Iris pigment epithelial cell (primary cell): ENCODE measurements at regions not wholly inside any gene's neighbourhood (a gene's known extent, or its start where the extent isn't known, plus 50 kb on each side); places are given as distances from the start of the nearest gene placed in this dataset.

Experiments used
- DNase-seq: peaks from one replicate; pipeline ENCODE4 v3.0.0-alpha.2; 2011; ENCODE audit warnings: low read depth

DNA sequence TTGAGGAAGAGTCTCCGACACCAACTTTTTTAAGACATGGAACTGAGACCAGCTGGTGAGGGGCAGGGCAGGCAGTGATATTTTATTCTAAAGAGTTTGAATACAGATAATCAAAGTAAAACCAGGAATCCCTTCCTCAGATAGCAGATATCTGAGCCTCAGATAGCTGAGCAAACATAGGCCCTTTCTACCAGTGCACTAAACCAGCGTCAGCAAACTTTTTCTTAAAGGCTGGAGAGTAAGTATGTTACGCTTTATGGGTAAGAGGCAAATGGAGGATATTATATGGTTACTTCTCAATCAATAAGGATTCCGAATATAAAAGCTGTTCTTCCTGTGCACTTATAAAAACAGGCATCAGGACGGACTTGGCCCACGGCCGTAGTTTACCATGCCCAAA is 73.9 kb downstream of the WNT5A start:
- no peak for DNase-seq

DNA sequence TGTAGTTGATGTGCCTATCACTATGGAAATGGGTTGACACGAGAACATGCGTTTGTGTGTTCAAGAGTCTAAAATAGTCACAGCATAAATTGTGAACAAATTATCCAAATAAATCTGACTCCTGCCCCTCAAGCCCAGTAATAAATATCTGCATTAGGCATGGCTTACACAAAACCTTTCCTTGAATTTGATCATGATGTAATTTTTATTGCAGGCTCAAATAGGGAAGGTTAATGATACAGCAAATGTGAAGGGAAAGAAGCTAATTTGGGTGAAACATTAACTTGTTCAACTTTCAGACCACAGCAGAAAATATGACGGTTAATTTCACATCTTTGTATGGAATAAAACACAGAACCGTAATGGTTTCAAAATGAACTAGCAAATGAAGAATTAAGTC is 74.6 kb downstream of the WNT5A start:
- DNase-seq, result no peak

DNA sequence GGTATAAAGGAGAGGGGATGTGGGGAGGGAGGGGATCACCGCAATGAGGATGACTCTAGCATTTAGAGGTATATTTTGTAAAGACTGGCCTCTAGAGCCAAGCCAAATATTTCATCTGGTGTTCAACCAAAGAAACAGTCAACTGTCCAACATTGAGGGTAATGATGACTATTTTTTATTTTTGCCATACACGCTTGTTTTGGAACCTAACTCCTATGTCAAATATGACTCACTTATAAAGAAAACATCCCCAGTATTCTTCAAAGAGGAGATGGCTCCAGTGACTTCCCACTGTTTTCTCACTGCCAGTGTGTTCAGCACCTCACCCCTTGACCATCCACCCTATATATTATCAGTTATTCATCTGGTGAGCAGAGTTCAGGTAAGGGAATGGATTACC is 77.3 kb downstream of the WNT5A start:
- no peak for DNase-seq

DNA sequence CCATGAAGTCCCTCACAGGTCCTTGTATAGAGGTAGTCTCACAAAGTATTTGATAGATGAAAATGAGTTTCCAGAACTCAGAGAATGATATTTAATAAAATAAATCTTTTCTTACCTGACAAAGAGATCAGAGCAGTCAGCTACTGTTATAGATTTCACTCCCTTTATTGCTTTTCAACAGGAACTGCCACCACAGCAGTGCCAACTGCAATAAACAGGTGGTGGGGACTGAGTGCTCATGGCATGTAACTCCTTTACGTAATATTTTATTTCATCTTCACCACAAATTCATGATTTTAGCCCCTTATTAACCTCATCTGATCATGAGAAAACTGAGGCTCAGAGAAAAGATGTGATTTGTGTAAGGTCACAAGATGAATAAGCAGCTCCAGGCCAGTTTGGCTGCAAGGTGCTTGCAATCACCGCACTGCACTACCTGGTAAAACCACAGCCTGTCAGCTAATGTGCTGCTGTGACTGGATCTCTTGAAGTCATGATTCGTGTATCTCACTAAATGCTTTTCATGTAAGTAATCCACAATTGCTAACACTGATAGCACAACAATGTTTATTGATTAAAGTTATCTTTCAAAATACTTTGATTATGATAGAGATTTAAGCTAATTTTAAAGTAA is 78.8 kb downstream of the WNT5A start:
- no peak for DNase-seq

DNA sequence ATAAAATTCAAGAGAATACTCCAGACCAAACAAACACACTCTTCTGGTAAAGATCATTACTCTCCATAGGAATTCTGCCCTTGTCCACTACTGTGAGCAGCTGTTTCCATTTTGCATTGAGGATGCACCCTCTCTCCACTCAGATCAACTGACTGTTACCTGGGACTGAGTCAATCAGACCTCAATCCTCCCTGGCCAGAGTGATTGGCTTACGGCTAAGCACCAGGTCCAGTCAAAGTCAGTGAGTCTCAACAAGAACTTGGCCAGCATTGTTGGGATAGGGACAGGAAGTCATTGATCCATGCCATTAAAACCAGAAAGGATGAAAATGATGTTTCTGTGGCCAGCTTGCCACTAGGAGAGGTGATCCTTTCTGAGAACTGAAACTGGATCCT is 79.7 kb downstream of the WNT5A start:
- DNase-seq, result no peak

DNA sequence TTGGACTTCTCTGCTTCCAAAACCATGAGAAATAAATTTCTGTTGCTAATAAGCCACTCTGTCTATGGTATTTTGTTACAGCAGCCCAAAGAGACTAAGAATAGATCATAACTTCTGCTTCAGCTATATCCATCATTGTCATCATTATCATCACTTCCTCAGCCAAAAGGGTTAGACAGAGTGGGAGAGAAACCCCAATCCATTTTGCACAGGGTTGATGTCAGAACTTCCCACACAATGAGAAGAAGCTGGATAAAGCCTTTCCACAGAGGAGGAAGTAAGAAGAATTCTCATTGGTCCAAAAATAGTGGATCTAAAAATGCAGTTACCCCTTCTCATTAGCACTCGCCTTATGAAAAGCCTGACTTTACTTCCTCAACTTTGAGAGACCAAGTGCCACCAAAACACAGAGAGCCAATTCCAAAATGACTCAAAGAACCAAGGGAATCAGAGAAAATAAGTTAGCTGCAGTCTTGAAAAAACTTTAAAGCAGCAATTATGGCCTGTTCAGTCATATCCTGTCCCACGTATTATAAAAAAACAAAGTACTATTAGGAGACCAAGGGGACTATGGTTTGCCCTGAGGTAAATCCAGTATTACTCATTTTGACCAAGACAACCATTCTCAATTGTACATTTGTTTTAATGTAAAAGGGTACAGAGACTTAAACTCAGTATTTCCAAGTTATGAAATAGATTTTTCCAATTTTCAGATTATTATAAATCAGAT is 80.2 kb downstream of the WNT5A start:
- no peak for DNase-seq

DNA sequence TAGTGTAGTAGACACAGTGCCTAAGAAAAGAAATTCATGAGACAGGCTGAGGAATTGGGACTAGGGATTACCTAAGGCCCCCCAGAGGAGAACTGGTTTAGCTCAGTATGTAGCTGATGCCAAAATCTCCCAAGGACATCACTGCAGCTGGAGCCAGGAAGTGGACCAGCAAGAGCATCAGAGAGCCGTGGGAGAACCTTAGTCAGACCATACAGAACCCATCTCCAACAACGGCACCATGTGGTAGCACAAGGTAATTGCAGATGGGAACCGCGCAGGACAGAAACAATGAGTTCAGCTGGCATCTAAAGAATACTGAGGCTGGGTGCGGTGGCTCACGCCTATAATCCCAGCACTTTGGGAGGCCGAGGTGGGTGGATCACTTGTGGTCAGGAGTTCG is 81.7 kb downstream of the WNT5A start:
- DNase-seq, result peak; percentile 28

DNA sequence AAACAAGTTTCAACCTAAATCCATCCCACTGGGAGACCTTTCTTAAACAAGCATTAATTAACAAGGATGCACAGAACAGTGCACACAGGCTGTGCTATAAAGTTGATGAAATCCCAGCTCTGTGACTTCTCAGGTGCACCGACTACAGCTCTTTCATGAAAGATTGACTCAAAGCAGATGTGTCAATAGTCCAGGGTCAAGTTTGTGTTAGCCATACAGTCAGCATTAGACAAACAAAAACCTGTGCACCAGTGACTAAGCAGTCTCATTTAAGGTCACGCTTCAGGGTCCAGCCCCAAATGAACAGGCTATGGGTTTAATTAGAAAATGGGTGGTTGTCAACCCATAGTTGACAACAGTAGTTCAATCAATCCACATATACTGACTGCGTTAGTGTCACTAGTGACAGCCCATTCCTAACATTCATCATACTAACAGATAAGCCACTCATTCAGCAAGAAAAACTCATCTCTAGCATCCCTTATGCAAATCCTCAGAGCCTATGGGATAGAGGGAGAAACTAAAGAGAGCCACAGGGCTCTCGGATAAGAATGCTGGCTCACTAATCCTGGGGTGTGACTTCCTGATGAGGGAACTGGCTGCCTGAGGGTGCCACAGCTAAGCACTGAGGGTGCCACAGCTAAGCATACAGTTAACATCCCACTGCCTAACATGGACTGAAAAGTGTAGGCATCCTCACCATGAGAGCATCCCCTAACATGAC is 84.1 kb downstream of the WNT5A start:
- DNase-seq, result peak; percentile 8

DNA sequence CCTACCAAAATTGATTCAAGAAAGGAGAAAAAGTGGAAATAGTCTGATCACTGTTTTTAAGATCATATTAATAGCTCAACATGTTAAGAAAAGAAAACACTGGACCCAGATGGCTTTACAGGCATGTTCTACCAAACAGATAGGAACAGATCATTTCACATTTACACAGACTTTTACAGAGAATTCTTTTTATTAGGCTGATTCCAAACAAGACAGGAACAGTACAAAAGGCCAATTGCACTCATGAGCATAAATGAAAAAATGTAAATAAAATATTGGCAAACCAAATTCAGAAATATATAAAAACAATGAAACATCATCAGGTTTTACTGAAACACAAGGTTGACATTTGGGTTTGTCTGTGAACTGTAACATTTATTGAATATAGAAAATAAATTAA is 106.5 kb downstream of the WNT5A start:
- DNase-seq, result no peak

DNA sequence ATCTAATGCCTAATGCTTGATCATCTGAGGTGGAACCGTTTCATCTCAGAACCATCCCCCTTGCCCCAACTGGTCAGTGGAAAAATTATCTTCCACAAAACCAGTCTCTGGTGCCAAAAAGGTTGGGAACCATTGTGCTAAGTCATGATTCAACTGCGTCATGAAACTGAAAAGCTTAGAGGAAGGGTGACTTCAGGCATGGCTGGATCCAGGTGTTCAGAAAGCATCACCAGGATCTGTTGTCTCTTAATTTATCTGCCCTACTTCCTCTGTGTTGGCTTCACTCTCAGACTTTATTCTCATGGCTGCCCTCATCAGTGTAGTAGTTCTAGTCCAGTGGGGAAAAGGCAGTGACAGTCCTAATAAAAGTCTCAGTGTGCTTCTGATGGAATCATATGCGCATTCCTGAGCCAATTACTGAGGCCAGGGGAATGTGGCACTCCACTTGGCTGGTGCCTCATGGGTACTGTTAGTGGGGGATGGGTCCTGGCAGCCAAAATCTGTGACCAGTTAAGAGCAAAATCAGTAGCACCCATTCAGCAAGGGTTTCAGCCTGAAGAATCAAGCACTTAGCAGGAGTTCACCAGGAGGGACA is 110.3 kb downstream of the WNT5A start:
- DNase-seq, result no peak

DNA sequence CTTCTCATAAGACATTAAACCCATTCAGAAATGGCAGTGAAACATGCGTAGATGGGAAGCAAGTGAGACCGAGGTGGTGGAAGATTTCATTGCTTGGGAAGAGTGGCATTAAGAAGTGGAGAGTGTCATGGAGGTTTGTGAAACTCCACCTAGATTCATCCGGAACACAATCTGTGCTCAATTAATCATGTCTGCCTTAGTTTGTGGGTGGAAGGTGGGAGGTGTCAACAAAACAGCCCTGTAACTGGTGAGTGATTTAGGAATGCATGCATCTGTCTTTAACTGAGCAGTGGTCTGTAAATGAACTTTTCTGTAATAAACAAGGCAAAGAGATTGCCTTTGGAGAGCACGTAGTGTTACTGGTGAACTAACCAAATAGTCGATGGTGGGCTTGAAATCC is 113.7 kb downstream of the WNT5A start:
- DNase-seq, result no peak

DNA sequence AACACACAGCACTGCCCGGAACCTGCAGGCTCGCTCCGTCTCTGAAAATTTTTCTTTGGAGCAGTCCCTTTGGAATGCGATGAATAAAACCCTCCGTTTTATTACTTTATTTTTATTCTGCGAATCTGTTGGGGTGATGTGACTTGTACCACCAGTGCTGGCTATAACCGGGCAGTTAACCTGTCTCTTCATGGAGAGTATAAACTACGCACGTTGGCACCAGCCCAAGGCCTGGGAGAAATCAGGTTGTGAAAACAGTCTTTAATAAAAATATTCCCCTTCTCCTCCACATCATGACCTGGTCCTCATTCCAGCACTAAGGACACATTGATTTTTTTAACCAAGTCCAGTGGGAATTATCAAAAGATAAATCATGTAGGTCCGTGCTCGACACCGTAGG is 116.8 kb downstream of the WNT5A start:
- no peak for DNase-seq

DNA sequence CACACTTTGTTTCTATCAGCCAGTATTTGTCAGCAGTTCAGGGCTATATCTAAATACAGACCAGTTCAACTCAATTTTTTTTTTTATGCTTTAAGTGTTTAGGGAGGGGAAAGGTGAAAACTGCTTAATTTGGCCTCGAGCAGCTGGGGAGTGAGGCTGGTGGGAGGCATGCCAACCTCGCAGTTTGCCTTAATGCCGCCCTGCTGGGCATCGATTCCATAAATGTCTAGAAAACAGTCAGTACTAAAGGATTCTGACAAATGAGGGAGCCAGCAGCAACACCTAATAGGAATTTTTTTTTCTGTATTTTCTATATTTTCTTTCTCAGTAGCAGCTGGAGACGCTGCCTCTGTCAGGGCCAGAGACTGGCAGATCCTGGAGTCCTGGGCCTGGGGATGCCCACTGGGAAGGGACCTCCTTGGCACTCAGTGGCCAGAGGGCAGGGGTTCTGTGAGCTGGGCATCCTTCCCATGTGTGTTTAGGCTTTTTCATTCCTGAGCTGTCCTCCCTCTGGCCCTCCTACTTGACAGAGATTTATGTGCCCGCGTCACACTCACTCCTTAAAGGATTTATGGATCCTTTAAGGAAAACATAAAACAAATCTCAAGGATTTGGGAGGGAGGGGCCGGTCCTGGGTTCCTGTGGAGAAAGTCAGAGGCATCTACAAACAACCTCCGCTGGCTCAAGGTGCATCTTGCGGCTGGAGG is 117.8 kb downstream of the WNT5A start:
- DNase-seq, result no peak

DNA sequence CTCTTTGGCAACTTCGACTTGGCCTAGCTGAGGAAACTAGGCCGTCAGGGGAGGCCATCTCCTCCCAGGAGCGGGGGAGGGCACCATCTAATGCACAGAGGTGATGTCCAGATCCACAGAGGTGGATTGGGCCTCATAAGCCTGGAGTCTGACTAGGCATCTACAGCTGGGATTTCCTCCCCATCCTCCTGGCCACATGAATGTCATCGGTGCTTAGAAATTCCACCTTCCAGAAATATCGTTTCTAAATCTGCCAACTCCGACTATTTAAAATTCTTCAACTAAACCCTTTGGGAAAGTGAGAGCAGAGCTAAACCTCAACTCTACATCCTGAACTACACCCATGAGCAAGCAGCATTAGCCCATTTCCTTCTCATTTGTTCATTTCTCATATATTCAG is 118.7 kb downstream of the WNT5A start:
- no peak for DNase-seq

DNA sequence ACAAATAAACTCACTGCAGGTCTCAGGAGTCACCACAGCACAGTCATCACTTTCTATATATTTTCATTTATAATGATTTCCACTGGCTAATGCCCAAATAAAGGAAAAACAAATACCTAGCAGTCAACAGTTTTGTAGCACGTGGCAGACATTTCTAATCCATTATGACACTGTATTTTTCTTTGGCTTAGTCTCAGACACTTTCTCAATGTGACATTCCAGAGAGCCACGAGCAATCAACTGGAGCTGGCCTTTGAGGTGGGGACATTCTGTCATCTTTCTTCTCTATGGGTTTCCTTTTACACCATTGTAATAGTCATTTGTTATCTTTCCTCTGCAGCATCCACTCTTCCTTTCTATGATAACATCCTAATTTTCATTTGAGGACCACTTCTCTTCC is 119.7 kb downstream of the WNT5A start:
- no peak for DNase-seq

DNA sequence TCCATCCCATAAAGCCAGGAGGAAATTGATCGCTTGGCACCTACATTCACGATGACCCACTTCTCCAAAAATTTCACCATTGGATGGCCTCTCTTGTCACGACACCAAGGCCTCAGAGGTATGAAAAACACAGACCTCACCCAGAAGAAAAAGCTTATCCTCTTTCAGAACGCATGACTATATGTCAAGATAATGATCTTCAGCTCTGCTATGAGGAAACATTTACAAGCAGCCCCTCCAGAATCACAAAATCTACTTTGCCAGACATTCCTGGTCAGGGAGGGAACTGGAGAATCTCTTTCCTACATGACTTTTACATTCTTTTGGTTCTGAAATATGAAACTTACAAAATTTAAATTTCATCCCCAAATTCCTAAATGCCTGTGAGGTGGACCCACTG is 122.7 kb downstream of the WNT5A start:
- DNase-seq, result no peak

DNA sequence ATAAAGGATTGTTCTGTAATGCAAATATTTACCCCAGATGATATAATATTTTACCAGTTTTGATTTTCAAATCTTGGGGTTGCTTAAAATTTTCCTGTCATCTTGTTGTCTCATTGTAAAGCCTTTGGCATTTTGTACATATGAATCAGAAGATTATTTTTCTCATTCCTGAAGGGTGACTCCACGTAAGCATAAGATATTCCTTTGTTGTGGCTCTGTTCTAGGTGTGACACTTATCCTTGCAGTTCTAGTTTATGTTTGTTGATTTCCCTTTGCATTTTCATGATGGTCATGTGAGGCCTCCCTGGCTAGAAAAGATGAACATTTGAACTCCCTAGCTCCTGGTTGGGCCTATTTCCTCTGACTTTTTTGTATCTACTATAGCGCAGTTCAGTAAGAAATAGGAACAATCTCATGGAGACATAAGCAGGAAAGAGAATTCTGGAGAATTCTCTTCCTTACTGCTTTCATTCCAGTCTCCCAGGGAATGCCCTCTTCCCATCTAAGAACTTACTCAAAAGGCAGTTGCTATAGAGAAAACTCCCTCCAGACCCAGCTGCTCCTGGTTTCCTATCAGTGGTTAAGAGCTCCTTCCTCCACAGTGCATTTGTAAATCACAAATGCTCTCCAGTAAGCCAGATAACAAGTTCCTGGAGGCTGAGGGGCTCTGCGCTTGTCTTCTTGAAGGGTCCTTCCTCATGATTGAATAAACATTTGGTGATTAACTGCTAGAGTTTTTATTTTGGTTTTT is 124.7 kb downstream of the WNT5A start:
- peak; percentile 55 for DNase-seq

DNA sequence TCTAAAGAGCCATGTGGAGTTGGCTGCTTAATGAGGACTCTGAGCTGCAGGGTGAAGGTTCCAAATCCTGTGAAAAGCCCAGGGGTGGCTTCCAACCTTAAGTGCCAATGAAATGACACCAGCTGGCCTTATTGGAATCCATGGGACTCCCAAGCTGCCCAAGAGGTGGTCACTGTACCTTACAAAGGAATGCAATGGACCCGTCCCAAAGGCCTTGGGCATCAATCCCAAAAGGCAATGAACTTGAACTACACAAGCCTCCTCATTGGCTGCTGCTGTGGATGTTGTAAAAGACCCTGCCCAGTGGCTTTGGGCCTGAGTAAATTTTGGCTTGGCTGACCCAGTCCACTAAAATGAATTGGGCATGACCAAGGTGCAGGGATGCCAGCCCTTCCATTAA is 129.3 kb downstream of the WNT5A start:
- no peak for DNase-seq

DNA sequence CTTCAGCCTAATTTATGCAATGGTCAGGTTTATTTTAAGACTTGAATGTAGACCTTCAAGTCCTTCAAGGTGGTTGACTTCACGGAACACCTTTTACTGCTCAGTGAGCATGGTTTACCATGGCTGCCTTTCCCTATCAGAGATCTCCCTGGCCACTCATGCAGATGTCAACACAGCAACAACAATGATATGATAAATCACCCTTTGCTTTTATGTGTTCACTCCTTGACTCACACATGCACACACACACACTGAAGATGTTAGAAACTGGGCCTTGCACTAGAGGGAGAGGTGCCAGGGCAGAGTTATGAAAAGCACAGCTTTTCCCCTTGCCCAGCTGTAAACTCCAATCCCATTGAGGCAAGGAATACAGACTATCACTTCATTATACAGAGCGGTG is 134.4 kb downstream of the WNT5A start:
- no peak for DNase-seq

DNA sequence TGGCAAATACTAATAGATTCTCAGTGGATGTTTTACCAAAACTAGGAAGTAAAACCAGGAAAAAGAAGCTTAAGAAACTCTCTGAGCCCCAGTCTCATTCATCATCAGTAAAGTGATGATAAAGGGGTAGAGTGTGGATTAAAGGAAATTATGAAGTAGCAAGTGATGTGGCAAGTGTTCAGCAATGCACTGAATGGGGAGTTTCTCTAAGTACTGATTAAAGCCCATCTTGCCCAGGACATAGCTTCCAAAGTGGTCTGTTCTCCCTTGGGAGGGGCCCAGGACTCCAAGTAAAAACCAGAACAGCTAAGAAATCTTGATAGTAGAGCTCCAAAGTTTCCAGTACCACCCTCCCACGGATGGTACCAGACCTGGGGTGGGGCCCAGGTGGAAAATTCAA is 137.3 kb downstream of the WNT5A start:
- DNase-seq, result no peak

DNA sequence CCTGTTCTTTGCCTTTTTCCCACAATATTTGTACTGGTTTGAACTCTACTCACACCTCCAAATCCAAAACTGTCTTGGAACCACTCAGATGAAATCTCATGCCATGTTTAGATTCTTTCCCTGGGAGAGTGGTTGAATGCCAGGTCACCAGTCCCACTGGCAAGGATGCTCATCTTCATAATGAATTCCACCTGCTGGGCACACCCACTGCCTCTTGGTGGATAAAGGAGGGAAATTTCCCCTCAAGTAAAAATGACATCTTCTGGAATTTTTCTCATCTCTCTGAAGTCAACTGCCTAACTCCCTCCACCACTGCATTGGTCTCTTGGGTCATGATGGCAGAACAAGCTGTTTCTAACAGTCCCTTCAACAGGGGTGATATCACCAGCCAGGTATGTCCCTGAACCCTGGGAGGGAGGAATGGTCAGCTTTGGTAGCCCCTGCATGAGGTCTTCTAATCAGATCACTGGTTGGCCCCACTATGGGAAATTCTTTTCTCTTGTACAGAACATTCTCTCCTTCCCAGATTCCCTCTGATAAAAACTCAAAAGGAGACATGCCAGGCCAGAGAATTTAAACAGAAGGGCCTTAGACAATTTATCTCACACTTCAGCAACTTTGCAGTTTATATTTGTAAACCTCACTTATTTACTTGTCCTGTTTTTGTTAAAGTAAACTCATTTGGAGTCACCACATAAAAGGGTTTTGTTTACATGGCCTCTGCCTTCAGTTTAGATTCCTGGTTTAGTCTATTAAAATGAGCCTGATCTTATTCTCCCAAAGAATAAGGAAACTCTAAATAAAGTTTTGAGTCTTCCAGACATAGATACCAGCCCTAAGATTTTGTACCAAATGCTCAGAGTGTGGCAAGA is 143.4 kb downstream of the WNT5A start:
- no peak for DNase-seq
